ENCODE measurements at regions not wholly inside any gene's neighbourhood (a gene's known extent, or its start where the extent isn't known, plus 50 kb on each side); places are given as distances from the start of the nearest gene placed in this dataset.
"Not testable (repeated sequence)": the region's sequence is repeated elsewhere in the genome, so short reads cannot be mapped to it uniquely, and the experiment has no call there.

GRCh38 chr13:69020120-69020519 is 1087.5 kb upstream of the ATXN8OS start:
- BruUV-seq (replicated peaks): no TSS peak
- TF ChIP-seq EZH2 (IDR thresholded peaks at IDR 0.05; ENCODE audit: borderline replicate concordance, low read depth, low read length, poor library complexity, severe bottlenecking) (no peak), CTCF (conservative IDR thresholded peaks at IDR 0.05; ENCODE audit: low read depth, low read length) (no peak)
- Histone ChIP-seq H3K27ac (ENCODE audit: low read depth, low read length, poor library complexity, severe bottlenecking) (no peak overlapping the region), H3K4me1 (ENCODE audit: insufficient read depth, low read length, poor library complexity, severe bottlenecking) (no peaks in the 10 kb centered on the region), H3K27me3 (replicated peaks; ENCODE audit: insufficient read depth, low read depth, low read length, poor library complexity) (no peaks in the 10 kb centered on the region), H3K36me3 (ENCODE audit: insufficient read depth, low read length, poor library complexity, severe bottlenecking) (no peaks in the 10 kb centered on the region), H3K4me3 (ENCODE audit: low read depth, low read length, poor library complexity, severe bottlenecking) (no peak overlapping the region), H3K9me3 (ENCODE audit: low read depth, low read length, poor library complexity, severe bottlenecking) (no peaks in the 10 kb centered on the region)
- no peak for DNase-seq (ENCODE audit: low spot score)
- POLR2A ChIA-PET (ENCODE audit: low non-redundant PET): interaction anchor here (0.8 kb wide), 1 partner anchor 53 kb away, joined by 4 read pairs; no protein-coding TSS in a partner anchor
- intact Hi-C loops (cut with micrococcal nuclease; ENCODE audit: unreplicated experiment): no loop called here
- CTCF ChIA-PET: no interaction called here

- H3K4me1 ChIP-seq (ENCODE audit: insufficient read depth, low read length, poor library complexity, severe bottlenecking); H3K27ac ChIP-seq (ENCODE audit: low read depth, low read length, poor library complexity, severe bottlenecking); H3K9me3 ChIP-seq (ENCODE audit: low read depth, low read length, poor library complexity, severe bottlenecking); CTCF ChIA-PET; POLR2A ChIA-PET (ENCODE audit: low non-redundant PET); H3K27me3 ChIP-seq (replicated peaks; ENCODE audit: insufficient read depth, low read depth, low read length, poor library complexity); BruUV-seq (replicated peaks); intact Hi-C loops (cut with micrococcal nuclease; ENCODE audit: unreplicated experiment); DNase-seq (ENCODE audit: low spot score); H3K36me3 ChIP-seq (ENCODE audit: insufficient read depth, low read length, poor library complexity, severe bottlenecking); H3K4me3 ChIP-seq (ENCODE audit: low read depth, low read length, poor library complexity, severe bottlenecking): not testable (repeated sequence)
Measured at GRCh38 chr13:69018173-69018572, 1089.5 kb upstream of the ATXN8OS start.

GRCh38 chr13:69010789-69011188 is 1096.8 kb upstream of the ATXN8OS start:
- Histone ChIP-seq H3K4me1 (ENCODE audit: insufficient read depth, low read length, poor library complexity, severe bottlenecking) (no peaks in the 10 kb centered on the region), H3K9me3 (ENCODE audit: low read depth, low read length, poor library complexity, severe bottlenecking) (peaks cover 3% of the 10 kb centered on the region), H3K27me3 (replicated peaks; ENCODE audit: insufficient read depth, low read depth, low read length, poor library complexity) (no peaks in the 10 kb centered on the region), H3K36me3 (ENCODE audit: insufficient read depth, low read length, poor library complexity, severe bottlenecking) (no peaks in the 10 kb centered on the region), H3K4me3 (ENCODE audit: low read depth, low read length, poor library complexity, severe bottlenecking) (no peak overlapping the region), H3K27ac (ENCODE audit: low read depth, low read length, poor library complexity, severe bottlenecking) (no peak overlapping the region)
- ChIA-PET POLR2A (ENCODE audit: low non-redundant PET) (no interaction called here), CTCF (no interaction called here)
- no TSS peak for BruUV-seq (replicated peaks)
- intact Hi-C loops (cut with micrococcal nuclease; ENCODE audit: unreplicated experiment): no loop called here
- DNase-seq (ENCODE audit: low spot score): no peak
- TF ChIP-seq EZH2 (IDR thresholded peaks at IDR 0.05; ENCODE audit: borderline replicate concordance, low read depth, low read length, poor library complexity, severe bottlenecking) (no peak), CTCF (conservative IDR thresholded peaks at IDR 0.05; ENCODE audit: low read depth, low read length) (no peak)

- Histone ChIP-seq H3K4me1 (ENCODE audit: insufficient read depth, low read length, poor library complexity, severe bottlenecking) (no peaks in the 10 kb centered on the region), H3K4me3 (ENCODE audit: low read depth, low read length, poor library complexity, severe bottlenecking) (no peak overlapping the region), H3K27ac (ENCODE audit: low read depth, low read length, poor library complexity, severe bottlenecking) (no peak overlapping the region), H3K27me3 (replicated peaks; ENCODE audit: insufficient read depth, low read depth, low read length, poor library complexity) (no peaks in the 10 kb centered on the region), H3K36me3 (ENCODE audit: insufficient read depth, low read length, poor library complexity, severe bottlenecking) (no peaks in the 10 kb centered on the region), H3K9me3 (ENCODE audit: low read depth, low read length, poor library complexity, severe bottlenecking) (peaks cover 3% of the 10 kb centered on the region)
- no peak for DNase-seq (ENCODE audit: low spot score)
- CTCF ChIA-PET: no interaction called here
- TF ChIP-seq EZH2 (IDR thresholded peaks at IDR 0.05; ENCODE audit: borderline replicate concordance, low read depth, low read length, poor library complexity, severe bottlenecking) (no peak), CTCF (conservative IDR thresholded peaks at IDR 0.05; ENCODE audit: low read depth, low read length) (no peak)
- POLR2A ChIA-PET (ENCODE audit: low non-redundant PET): no interaction called here
- intact Hi-C loops (cut with micrococcal nuclease; ENCODE audit: unreplicated experiment): no loop called here
- no TSS peak for BruUV-seq (replicated peaks)
Measured at GRCh38 chr13:69008499-69008898, 1099.1 kb upstream of the ATXN8OS start.

Measured in A673 (cell line).